ENCODE measurements at regions not wholly inside any gene's neighbourhood (a gene's known extent, or its start where the extent isn't known, plus 50 kb on each side); places are given as distances from the start of the nearest gene placed in this dataset.
A peak's percentile ranks its signal among the peaks of the same experiment; 100 is the strongest.

GRCh38 chr1:4292861-4293260 lies 361.5 kb upstream of the AJAP1 start:
- DNase-seq, result no peak

- DNase-seq, result no peak
These were observed 355.9 kb upstream of the AJAP1 start for GRCh38 chr1:4298361-4299083.

- DNase-seq, result no peak
These were observed 353.4 kb upstream of the AJAP1 start for GRCh38 chr1:4301007-4301406.

DNA sequence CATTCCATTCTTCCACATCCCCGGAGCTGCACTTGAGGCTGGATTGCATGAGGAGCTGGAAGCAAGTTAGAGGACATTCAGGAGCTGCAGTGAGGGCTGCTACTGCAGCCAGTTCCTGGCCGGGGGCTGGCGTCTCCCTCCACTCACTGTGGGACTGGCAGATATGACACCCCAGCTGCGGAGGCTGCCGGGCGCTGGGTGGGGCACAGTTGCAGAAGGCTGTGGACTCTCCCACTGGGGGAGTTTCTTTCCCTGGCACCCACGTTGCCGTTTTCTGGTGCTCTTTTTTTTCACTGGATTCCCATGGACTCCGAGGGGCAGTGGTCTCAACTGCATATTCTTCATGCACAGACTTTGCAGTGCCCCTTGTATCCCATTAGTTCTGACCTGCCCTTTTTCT lies 351.1 kb upstream of the AJAP1 start:
- DNase-seq, result no peak

DNA sequence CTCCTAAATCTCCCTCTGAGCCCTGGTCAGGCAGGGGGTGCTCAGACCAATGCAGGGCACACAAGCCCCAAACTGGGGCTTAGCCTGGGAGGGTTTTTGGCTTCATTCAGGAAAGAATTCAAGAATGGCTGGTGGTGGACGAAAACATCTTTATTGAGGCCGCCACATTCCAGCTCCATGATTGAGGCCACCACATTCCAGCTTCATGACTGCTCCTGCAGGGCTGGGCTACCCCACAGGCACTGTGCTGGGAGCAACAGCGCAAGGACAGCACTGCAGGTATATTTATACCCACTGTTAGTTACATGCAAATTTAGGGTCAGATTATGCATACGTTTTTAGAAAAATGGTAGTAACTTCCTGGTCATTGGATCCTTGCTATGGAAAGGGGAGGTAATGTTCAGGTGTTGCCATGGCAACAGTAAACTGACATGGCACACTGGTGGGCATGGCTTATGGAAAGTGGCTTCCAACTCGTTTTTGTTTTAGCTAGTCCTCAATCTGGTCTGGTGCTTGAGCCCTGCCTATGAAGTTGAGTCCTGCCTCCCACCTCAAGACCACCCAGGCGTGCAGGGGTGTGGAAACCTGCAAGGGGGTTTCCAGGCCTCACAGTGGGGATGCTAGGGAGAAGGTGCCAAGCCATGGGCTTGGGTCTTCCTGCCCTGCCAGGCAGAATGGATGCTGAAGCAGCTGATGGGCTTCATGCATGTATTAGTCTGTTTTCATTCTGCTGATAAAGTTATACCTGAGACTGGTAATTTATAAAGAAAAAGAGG lies 348.7 kb upstream of the AJAP1 start:
- no peak for DNase-seq

GRCh38 chr1:4306559-4307467 lies 347.6 kb upstream of the AJAP1 start:
- DNase-seq, result no peak

DNA sequence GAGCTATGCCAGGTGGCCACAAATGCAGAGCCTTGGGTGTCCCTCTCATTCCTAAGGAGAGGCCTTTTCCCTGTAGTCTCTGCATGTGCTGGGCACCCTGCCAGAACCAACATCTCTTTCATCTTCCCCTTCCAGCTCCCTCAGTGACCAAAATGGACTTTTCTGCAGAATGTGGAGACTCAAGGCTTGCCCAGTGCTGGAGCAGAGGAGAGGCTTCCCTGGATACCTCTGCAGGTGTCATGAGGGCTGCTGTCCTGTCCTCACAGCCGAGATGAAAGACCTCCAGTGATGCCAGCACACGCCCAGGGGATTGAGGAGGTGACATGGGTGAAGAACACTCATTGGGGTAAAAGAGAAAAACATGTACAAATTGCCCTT lies 347.0 kb upstream of the AJAP1 start:
- DNase-seq, result no peak

DNA sequence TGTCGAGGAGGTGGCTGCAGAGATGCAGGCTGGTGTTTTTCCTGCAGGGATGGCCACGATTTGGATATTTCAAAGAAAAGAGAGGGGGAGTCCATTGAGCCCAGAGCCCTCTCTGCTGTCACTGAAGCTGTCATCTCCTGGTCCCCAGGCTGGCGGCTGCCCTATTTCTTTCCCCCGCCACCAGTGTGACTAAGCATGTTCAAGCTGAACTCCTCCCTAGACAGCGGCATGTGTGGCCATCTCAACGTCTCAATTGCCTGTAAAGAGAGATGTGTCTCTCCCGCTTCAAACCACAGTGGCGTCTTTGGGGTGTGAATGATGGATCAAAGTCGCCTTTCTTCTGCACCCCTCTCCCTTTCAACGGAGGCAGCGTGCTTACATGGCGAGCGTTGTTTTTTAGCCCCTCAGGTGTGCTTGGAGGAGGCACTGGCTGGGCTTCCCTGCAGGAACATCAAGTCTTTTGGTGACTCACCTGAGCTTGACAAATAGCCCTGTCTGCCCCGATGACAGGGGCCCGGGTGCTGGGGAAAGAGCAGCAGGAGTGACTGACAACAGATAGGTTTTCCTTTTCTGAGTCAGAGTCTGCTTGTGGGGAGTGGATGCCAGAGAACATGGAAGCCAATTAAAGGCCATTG lies 346.4 kb upstream of the AJAP1 start:
- DNase-seq, result no peak

GRCh38 chr1:4308806-4309205 lies 345.6 kb upstream of the AJAP1 start:
- no peak for DNase-seq

DNA sequence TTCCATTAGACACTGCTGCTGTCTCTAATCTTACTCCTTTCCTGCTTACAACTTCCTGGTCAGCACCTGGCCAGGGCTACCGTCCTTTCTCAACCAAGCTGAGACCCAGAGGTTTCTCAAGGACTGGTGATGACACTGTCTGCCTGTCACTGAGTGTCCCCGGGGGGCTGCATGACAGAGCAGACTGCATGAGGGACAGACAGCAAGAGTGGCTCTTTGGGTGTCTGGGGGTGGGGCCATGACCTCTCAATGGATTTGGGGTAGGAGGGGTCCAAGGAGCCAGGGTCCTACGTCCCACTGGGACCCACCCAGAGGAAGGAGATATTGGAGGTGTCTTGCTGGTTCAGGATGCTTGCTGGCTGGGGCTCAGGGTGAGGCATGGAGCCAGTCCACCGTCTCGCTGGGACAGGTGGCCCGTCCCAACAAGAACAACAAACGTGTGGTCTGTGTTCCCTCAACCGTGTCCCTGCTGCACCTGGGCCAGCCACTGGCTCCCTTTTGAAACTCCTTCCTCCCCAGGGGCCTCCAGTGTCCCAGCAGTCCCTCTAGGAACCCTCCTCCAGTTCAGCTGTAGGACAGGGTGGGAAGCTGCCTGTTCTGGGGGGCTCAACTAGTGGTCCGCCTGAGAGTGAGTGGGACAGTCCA lies 344.6 kb upstream of the AJAP1 start:
- DNase-seq, result no peak

GRCh38 chr1:4310396-4310923 lies 343.9 kb upstream of the AJAP1 start:
- no peak for DNase-seq

- no peak for DNase-seq
These were observed 342.4 kb upstream of the AJAP1 start for GRCh38 chr1:4312024-4312423.

DNA sequence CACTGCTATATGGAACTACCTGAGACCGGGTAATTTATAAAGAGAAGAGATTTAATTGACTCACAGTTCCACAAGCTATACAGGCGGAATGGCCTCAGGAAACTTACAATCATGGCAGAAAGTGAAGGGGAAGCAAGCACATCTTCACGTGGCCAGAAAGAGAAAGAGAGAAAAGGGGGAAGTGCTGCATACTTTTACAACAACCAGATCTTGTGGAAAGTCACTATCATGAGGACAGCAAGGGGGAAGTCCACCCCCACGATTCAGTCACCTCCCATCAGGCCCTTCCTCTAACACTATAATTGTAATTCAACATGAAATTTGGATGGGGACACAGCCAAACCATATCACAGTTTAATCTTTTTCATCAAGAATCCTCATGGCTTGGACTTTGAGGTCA lies 339.2 kb upstream of the AJAP1 start:
- DNase-seq, result no peak

DNA sequence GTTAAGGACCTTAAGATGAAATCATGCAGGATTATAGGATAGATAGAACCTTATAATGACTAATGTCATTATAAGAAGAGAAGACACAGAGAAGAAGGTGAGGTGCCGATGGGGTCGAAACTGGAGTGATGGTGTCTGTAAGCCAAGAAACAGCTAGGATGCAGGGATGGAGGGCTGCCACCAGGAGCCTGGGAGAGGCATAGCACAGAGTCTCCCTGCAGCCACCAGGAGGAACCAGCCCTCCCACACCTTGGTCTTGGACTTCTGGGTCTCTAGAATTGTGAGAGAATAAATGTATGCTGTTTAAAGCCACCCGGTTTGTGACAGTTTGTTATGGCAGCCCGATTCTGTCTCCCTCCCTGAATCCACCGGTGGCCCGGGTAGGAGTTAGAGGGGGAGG lies 337.2 kb upstream of the AJAP1 start:
- DNase-seq, result no peak

DNA sequence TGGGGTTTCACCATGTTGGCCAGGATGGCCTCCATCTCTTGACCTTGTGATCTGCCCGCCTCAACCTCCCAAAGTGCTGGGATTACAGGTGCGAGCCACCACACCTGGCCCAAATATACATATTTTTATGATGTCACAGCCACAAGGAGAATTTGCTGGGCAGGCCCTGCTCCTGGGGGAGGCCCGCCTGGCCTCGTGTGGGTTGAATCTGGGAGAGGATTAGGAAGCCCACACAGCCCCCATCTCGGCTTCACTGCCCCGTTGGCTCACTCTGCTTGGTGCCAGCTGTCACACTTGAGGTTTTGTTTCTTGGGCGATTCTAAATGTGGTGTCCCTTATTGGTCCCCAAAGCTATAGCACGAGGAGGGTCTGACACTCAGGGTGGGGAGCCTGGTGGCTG lies 335.7 kb upstream of the AJAP1 start:
- DNase-seq, result no peak

GRCh38 chr1:4319496-4319895 lies 334.9 kb upstream of the AJAP1 start:
- peak; percentile 68 for DNase-seq

DNA sequence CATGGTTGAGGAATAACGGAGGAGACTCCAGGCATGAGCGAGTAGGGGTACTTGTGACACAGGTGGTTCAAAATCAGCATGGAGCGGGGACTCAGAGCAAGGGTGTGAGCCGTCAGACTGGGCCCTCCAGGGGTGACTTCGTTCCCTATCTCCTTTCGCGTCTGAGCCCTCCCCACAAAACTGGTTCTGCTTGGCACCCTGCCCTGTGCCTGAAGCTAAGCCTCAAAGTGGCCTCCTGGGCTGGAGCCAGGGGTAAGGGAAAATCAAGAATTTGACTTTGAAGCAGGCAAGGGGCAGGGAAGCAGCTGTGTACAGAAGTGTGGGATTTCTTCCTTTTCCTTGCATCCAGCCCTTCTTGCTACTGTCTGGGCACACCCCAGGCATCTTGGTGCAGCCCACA lies 331.5 kb upstream of the AJAP1 start:
- DNase-seq, result no peak

- no peak for DNase-seq
These were observed 331.1 kb upstream of the AJAP1 start for GRCh38 chr1:4323309-4323708.

DNA sequence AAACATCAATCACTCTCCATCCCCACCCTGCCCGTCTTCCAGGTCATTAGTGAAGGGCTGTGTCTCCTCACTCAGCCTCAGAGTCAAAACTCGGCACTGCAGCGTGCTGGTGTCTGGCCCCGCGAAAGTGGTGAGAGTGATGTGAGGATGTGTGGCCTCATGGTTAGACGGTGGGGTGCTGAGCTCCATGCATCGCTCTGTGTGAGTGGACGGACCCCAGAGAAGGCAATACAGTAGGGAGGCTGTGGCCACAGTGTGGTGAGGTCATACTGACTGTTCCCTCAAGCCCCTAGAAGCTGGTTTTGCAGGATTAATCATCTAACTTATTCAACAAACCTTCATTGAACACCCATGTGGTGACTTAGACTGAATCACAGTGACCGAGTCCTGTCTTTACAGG lies 329.9 kb upstream of the AJAP1 start:
- DNase-seq, result no peak

DNA sequence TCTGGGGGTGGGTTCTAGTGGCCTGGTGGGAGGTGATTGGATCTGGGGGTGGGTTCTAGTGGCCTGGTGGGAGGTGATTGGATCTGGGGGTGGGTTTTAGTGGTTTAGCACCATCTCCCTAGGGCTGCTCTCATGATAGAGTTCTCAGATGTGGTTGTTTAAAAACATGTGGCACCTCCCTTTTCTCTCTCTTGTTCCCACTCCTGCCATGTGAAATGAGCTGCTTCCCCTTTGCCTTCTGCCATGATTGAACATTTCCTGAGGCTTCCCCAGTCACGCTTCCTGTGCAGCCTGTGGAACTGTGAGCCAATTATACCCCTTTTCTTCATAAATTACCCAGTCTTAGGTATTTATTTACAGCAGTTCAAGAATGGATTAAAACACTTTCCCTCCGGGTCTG lies 327.3 kb upstream of the AJAP1 start:
- no peak for DNase-seq

DNA sequence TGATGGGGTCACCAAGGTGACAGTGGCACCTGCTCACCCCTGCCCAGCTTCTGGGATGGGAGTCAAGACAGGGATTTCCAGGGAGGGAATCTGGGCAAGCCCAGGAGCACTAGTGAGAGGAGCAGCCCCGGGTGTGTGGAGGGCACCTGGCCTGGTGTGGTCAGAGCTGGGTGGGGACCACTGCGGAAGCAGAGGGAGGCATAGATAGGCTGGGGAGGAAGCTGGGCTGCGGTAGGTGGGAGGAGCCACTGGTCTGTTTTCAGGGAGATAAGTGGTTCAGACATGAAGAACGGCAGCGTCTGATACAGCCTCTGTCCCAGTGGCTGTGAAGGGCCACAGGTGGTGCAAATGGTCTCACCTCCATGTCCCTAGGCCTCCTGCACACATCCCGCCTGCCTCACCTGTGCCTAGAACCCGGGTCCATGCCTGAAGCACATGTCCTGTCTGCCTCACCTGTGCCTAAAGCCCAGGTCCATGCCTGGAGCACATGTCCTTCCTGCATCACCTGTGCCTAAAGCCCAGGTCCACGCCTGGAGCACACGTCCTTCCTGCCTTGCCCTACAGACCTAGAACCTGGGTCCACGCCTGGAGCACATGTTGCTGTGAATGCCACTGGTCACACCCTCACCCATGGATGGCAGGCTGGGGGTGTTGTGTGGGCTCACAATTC lies 325.9 kb upstream of the AJAP1 start:
- DNase-seq, result no peak

Measured in NCI-H1694 treated with DMSO at 0.1 percent for 48 hours (cell line).